ENCODE measurements at regions not wholly inside any gene's neighbourhood (a gene's known extent, or its start where the extent isn't known, plus 50 kb on each side); places are given as distances from the start of the nearest gene placed in this dataset.

DNA sequence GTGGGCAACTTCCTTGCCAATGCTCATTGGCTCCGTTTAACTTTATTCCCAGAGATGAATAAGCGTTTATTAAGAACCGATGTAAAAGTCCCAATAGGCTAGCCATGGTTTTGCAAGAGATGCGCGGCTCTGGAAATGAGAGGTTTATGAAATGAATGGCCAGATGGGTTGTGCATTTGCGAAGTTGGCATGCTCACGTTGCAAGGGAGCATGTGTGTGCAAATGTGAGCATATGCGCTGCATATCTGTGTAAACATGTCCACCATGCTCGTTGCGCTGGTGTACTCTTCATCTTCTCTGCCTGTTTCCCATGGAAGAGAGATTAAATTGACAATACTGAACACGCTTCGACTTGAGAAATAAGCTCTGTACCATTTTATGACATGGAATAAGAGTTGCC, 848.6 kb upstream of the RBFOX1 start:
- TF ChIP-seq, protein P1, sequence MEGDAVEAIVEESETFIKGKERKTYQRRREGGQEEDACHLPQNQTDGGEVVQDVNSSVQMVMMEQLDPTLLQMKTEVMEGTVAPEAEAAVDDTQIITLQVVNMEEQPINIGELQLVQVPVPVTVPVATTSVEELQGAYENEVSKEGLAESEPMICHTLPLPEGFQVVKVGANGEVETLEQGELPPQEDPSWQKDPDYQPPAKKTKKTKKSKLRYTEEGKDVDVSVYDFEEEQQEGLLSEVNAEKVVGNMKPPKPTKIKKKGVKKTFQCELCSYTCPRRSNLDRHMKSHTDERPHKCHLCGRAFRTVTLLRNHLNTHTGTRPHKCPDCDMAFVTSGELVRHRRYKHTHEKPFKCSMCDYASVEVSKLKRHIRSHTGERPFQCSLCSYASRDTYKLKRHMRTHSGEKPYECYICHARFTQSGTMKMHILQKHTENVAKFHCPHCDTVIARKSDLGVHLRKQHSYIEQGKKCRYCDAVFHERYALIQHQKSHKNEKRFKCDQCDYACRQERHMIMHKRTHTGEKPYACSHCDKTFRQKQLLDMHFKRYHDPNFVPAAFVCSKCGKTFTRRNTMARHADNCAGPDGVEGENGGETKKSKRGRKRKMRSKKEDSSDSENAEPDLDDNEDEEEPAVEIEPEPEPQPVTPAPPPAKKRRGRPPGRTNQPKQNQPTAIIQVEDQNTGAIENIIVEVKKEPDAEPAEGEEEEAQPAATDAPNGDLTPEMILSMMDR (IDR thresholded peaks at IDR 0.05): no peak
- no peak for TF ChIP-seq POLR2A (IDR thresholded peaks at IDR 0.05)
